Astrocyte (in vitro differentiated cells and primary cell): ENCODE measurements at regions not wholly inside any gene's neighbourhood (a gene's known extent, or its start where the extent isn't known, plus 50 kb on each side); places are given as distances from the start of the nearest gene placed in this dataset.

ENCODE experiments used
- CTCF ChIP-seq: IDR thresholded peaks from 2 replicates; pipeline ENCODE4 v1.5.1; 2011; ENCODE audit warnings: low read depth, mild to moderate bottlenecking, inconsistent platforms, low read length, moderate library complexity; ENCODE audit not compliant: insufficient read depth
- EZH2 ChIP-seq: IDR thresholded peaks from 2 replicates; pipeline ENCODE4 v1.6.1; 2012; ENCODE audit warnings: mild to moderate bottlenecking, low read length, inconsistent platforms; ENCODE audit not compliant: insufficient read depth

GRCh38 chr1:69479734-69480133, 88.0 kb upstream of the LRRC7 start:
- TF ChIP-seq CTCF (no peak), EZH2 (no peak)
